ENCODE measurements at regions not wholly inside any gene's neighbourhood (a gene's known extent, or its start where the extent isn't known, plus 50 kb on each side); places are given as distances from the start of the nearest gene placed in this dataset.
"Not testable (repeated sequence)": the region's sequence is repeated elsewhere in the genome, so short reads cannot be mapped to it uniquely, and the experiment has no call there.

- no peak for DNase-seq
These were observed 261.8 kb upstream of the RNF32 start for GRCh38 chr7:156378806-156379205.

DNA sequence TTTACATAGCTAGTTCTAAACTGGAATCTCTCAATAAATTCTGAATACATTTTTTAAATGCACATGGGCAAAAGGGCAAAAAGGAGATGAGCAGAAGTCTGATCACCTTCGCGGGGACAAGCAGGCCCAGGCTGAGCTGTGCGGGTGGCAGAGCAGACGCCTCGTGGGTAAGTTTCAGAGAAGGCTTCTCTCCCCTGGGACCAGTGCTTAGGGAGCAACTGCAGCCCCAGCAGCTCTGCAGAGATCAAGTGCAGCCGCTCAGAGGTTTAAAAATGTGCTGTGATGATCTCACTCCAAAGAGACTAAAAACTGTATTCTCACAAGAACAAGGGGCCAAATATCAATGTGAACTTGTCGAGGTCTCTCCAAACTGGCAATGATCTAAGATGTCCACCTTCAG lies 264.3 kb upstream of the RNF32 start:
- no peak for DNase-seq

- DNase-seq = no peak
These were observed 266.2 kb upstream of the RNF32 start for GRCh38 chr7:156374335-156374734.

DNA sequence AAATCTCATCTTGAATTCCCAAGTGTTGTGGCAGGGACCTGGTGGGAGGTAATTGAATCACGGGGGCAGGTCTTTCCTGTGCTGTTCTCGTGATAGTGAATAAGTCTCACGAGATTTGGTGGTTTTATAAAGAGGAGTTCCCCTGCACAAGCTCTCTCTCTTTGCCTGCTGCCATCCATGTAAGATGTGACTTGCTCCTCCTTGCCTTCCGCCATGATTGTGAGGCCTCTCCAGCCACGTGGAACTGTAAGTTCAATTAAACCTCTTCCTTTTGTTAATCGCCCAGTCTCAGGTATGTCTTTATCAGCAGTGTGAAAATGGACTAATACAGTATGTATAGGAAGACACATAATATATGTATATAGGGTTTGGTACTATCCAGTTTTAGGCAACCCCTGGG lies 270.6 kb upstream of the RNF32 start:
- not testable (repeated sequence) for DNase-seq

- DNase-seq = no peak
These were observed 272.3 kb upstream of the RNF32 start for GRCh38 chr7:156368053-156368843.

- no peak for DNase-seq
These were observed 276.8 kb upstream of the RNF32 start for GRCh38 chr7:156363751-156364150.

DNA sequence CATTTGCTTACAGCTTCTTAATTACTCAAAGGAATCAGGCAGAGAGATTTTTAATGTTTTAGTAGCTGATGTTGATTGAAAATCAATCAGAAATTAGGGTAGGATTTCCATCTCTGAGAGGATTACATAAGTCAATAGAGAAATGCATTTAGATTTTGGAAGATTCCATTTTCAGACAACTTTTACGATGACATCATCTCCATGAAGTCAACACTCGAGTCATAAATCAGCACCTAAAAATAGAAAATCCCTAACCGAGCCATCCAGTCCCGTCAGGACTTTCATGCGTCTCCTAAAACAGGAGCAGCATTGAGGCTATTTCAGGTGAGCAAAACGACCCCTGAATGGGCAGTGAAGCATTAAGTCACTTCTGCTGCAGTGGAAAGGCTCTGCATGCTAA lies 279.7 kb upstream of the RNF32 start:
- DNase-seq = no peak

DNA sequence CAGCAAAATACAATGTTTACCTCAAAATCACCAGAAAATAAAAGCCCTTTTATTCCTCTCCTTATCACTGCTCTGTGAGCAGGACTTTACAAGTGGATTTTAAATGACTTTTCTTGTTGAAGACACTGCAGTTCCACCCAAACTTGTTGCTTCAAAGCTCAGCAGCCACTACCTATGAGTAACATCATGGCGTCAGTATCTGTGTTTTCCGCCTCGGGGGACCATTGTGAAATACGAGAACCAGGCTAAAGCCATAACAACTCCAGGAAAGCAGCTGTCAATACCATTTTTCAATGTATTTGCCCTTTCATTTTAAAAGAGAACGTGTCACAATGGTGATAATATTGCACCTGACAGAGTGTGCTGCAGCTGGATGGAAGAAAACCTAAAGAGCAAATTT lies 284.0 kb upstream of the RNF32 start:
- DNase-seq = no peak

- DNase-seq = no peak
These were observed 287.2 kb upstream of the RNF32 start for GRCh38 chr7:156353352-156353751.

DNA sequence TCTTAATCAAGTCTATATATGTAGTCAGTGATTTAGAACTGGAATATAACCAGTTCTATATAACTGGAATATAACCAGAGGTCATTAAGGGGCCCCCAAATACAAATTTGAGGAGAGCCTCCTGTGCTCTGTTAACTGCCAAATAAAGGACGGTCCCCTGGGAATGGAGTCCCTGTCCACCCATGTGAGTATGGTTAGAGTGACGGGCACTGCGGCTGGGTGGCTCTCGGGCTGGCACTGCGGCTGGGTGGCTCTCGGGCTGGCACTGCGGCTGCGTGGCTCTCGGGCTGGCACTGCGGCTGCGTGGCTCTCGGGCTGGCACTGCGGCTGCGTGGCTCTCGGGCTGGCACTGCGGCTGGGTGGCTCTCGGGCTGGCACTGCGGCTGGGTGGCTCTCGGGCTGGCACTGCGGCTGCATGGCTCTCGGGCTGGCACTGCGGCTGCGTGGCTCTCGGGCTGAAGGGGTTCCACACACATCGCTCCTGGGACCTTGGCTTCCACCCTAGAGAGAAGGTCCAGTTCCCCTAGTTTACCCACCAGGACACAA lies 292.8 kb upstream of the RNF32 start:
- not testable (repeated sequence) for DNase-seq

GRCh38 chr7:156347132-156347531 lies 293.4 kb upstream of the RNF32 start:
- no peak for DNase-seq

- DNase-seq = no peak
These were observed 296.0 kb upstream of the RNF32 start for GRCh38 chr7:156344595-156344994.

DNA sequence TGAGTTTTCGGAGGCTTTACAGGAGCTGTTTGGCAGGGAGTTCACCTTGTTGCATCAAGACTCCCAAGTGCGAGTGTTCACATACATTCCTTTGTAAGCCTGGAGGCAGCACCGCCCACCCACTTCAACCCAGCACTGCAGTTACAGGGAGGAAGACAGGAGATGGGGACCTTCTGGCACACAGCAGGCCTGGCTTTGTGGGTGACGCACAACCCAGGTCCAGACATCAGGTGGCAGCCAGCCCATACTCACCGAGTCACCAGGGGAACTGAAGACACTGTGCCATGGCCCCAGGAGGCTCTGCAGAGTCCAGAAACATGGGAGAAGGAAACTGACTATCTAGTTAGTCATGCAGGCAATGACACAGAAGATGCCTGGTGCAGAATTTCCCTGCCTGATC lies 305.9 kb upstream of the RNF32 start:
- no peak for DNase-seq

DNA sequence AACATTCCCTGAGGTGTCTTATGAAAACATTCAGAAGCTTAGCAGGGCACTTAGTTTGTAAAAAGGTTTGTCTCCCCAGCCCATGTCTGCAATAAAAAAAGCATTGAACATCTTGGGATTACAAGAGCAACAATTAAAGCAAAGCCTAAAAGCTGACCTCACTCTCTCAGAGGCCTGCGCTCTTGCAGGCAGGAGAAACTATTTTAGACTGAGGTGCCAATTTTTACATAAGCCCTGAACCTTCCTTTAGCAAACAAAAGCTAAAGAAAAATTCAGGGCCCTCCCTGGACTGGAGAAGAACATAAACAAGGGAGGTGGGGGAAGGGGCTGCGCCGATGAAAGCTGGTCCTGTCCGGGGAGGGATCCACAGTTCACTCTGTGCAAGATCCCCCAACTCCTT lies 312.7 kb upstream of the RNF32 start:
- DNase-seq = no peak

GRCh38 chr7:156327474-156327873 lies 313.1 kb upstream of the RNF32 start:
- no peak for DNase-seq

DNA sequence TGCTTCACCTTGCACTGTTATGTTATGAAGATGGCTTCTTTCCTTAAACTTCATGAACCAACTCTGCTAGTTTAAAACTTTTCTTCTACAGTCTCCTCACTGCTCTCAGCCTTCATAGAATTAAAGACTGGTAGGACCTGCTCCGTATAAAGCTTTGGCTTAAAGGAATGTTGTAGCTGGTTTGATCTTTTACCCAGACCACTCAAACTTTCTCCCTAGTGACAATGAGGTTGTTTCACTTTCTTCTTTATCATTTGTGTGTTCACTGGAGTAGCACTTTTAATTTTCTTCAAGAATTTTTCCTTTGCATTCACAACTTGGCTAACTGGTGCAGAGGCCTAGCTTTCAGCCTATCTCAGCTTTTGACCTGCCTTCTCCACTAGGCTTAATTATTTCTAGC lies 316.4 kb upstream of the RNF32 start:
- DNase-seq = no peak

GRCh38 chr7:156321430-156321829 lies 319.1 kb upstream of the RNF32 start:
- DNase-seq = not testable (repeated sequence)

- DNase-seq = no peak
These were observed 321.6 kb upstream of the RNF32 start for GRCh38 chr7:156318926-156319325.

GRCh38 chr7:156318426-156318825 lies 322.1 kb upstream of the RNF32 start:
- peak; percentile 3 for DNase-seq

DNA sequence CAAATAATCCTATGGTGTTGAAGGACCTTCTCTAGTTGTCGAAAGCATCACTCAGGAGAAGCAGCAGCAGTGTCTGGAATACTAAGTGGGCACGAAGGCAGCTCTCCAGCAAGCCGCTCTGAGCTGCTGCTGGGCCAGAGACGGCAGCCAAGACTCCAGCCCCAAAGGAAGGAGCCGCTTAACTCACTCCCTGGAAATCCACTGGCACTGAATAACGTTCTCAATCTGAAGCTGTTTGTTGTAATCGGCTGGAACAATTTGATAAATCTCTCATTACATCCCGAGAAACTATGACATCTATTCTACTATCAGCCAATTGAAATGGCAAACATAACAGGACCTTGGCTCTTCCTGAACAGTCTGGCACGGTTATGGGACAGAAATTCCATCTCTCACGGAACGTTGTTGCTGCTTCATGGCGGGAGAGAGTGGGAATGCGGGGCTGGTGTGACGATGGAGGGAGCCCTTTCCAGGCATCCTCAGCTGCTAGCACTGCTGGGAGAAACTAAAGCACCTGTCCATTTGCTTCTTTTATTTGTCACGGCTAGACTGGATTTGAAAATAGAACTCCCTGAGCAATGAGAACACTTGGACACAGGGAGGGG lies 331.5 kb upstream of the RNF32 start:
- no peak for DNase-seq

DNA sequence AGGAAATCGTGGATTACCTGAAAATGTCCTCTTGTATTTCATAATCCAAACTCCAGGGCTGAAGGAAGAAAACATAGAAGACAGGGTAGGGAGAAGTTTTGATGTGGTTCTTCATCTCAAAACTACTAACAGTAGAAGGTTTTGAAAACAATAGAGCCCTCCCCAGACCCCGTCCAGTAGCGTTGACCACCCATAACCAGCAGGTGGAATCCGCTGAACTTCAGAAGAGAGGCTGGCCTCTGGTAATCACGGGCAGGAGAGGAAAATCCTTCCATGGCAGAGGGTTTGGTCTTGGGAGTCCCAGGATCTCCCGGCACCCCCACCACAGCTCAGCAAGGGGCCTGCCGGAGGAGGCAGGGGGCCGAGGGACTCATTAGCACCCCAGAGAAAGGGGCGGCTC lies 333.4 kb upstream of the RNF32 start:
- no peak for DNase-seq

DNA sequence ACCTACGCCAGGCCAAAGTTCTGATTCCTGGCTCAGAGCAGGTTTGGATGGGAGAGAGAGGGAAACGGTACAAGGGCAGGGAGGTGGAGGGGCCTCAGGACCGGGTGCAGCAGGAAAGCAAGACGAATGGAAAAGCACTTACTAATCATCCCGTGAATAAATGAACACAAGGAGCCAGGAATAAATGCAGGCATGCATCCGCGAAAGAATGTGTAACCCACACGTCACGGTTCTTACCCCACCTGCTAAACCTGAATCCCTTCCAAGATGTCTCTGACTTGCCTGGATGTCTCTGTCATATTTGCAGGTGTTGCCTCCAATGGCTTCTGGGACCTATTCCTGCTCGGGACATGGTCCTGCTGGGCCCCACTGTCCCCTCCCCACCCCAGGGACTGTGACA lies 335.2 kb upstream of the RNF32 start:
- DNase-seq = no peak

DNA sequence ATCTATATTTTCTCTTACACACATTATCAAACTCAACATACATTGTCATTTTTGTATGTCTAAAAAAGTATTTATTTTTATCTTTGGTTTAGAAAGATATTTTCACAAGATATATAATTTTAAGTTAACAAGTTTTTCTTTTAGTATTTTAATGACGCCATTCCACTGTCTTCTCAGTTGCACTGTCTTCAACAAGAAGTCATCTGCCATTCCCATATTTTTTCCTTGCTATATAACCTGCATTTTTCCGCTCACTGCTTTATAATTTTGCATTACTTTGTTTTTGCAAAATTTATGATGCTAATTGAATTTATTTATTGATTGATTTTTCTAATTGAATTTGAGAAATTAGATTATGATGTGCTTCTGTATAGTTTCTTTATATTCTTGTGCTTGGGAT lies 357.8 kb upstream of the RNF32 start:
- no peak for DNase-seq

DNA sequence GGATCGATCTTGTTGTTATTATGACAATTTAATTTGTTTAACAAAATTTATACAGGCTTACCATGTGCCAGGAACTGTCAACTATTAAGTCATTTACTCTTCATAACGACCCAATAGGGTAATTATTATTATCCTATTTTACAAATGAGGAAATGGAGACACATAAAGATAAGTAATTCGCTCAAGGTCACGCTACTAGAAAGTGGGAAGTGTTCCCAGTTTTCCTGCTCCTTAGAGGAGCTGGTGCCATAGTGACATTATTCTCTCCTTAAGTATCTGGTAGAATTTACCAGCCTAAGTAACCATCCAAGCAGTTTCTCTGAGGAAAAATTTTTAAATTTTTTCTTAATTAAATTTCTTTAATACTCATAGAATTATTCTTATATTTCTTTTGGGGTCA lies 360.9 kb upstream of the RNF32 start:
- DNase-seq = no peak

DNA sequence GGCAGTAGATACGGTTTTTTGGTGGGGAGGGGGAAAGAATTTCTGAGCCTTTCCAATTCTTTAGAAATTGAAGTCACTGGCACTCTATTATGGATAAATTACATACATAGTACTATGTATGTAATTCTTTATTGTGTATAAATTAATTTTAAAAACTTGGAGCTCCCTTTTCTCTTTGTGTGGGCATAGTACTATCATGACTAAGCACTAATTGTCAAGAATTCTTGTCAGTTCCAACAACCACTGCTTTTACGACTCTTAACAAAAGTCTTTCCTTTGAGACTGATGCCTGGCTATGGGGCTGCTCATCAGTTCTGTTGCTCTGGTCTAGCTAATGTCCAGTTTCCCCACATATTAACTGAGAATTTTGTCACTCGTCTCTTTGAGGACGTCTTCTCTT lies 365.3 kb upstream of the RNF32 start:
- DNase-seq = no peak
